ENCODE measurements at regions not wholly inside any gene's neighbourhood (a gene's known extent, or its start where the extent isn't known, plus 50 kb on each side); places are given as distances from the start of the nearest gene placed in this dataset.

- TF ChIP-seq RBBP5 (conservative IDR thresholded peaks at IDR 0.05): no peak
Measured at GRCh38 chr12:105848286-105848685, 290.5 kb downstream of the NUAK1 start (continued).

DNA sequence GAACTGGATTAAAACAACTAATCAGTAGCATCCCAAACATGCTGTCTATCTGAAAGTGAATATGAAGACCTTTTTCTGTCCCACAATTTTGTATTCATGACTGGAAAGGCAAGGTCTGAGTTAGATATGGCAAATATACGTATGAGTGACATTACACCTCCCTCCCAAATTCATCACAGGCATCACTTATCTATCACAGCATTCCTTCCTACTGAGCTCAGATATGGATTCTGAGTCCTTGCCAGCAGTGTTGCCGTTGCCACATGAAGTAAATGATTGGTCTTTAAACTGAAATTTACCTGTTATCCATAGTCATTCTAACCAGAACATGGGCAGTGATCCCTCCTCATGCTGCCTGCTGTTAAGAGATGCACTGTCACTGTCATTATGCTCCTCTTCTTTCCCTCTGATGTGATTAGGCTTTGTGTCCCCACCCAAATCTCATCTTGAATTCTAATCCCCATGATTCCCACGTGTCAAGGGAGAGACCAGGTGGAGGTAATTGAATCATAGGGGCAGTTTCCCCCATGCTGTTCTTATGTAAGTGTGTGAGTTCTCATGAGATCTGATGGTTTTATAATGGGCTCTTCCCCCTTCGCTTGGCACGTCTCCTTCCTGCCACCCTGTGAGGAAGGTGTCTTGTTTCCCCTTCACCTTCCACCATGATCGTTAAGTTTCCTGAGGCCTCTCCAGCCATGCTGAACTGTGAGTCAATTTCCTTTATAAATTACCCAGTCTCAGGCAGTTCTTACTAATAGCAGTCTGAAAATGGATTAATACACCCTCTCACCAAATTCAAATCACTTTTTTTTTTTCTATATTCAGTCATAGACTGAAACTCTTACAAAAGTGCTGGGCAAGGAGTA is 288.4 kb downstream of the NUAK1 start:
- no peak overlapping the region for H3K4me3 ChIP-seq
- H3K9me3 ChIP-seq (replicated peaks; ENCODE audit: control insufficient read depth, insufficient read depth, low read length): no peaks in the 10 kb centered on the region
- SMC1A ChIA-PET (ENCODE audit: uncharacterized antibody, unreplicated experiment): no interaction called here
- POLR2A ChIA-PET: no interaction called here
- no peak overlapping the region for H3K9ac ChIP-seq (ENCODE audit: control insufficient read depth, insufficient read depth, low read length)
- no TSS peak for BruUV-seq (replicated peaks)
- H3K79me2 ChIP-seq (ENCODE audit: control insufficient read depth, insufficient read depth, low read length): no peaks in the 10 kb centered on the region
- H2AFZ ChIP-seq (ENCODE audit: control insufficient read depth, low read depth, low read length): no peak overlapping the region
- FAIRE-seq (no peak), DNase-seq (ENCODE audit: low read depth, low spot score) (no peak), ATAC-seq (no peak)
- H3K27ac ChIP-seq (ENCODE audit: control insufficient read depth, insufficient read depth): no peak overlapping the region
- RAD21 ChIA-PET (ENCODE audit: unreplicated experiment): no interaction called here
- intact Hi-C loops (cut with micrococcal nuclease; ENCODE audit: unreplicated experiment) (no loop called here), in situ Hi-C loops (cut with MboI) (no loop called here)
- CTCF ChIA-PET: no interaction called here
- H3K4me2 ChIP-seq (ENCODE audit: control insufficient read depth, insufficient read depth): no peak overlapping the region
- WGBS (ENCODE audit: insufficient coverage, insufficient replicate concordance, low lambda C conversion rate, missing lambda C conversion rate): 43% methylated on average over 6 of the region's 6 CpGs
- no peaks in the 10 kb centered on the region for H3K4me1 ChIP-seq (ENCODE audit: control insufficient read depth, insufficient read depth, low read length)
- no peaks in the 10 kb centered on the region for H4K20me1 ChIP-seq (ENCODE audit: control insufficient read depth, insufficient read depth)
- H3K27me3 ChIP-seq (replicated peaks in 1 of 2; ENCODE audit: control insufficient read depth in 2 of 2, insufficient read depth in 2 of 2, low read length in 1 of 2): no peaks in the 10 kb centered on the region
- H3K36me3 ChIP-seq (ENCODE audit: control insufficient read depth in 2 of 2, insufficient read depth in 2 of 2, low read length in 1 of 2): no peaks in the 10 kb centered on the region
- no peak for TF ChIP-seq ZNF24 (IDR thresholded peaks at IDR 0.05)
- no peak for TF ChIP-seq BCLAF1 (IDR thresholded peaks at IDR 0.05)
- TF ChIP-seq TARDBP (IDR thresholded peaks at IDR 0.05; ENCODE audit: borderline replicate concordance): no peak
- TF ChIP-seq FOS (IDR thresholded peaks at IDR 0.05; ENCODE audit: borderline replicate concordance, extremely low read depth, insufficient read length): no peak
- no peak for TF ChIP-seq WRNIP1 (IDR thresholded peaks at IDR 0.05; ENCODE audit: borderline replicate concordance, low read depth, low read length)
- TF ChIP-seq, protein P1, sequence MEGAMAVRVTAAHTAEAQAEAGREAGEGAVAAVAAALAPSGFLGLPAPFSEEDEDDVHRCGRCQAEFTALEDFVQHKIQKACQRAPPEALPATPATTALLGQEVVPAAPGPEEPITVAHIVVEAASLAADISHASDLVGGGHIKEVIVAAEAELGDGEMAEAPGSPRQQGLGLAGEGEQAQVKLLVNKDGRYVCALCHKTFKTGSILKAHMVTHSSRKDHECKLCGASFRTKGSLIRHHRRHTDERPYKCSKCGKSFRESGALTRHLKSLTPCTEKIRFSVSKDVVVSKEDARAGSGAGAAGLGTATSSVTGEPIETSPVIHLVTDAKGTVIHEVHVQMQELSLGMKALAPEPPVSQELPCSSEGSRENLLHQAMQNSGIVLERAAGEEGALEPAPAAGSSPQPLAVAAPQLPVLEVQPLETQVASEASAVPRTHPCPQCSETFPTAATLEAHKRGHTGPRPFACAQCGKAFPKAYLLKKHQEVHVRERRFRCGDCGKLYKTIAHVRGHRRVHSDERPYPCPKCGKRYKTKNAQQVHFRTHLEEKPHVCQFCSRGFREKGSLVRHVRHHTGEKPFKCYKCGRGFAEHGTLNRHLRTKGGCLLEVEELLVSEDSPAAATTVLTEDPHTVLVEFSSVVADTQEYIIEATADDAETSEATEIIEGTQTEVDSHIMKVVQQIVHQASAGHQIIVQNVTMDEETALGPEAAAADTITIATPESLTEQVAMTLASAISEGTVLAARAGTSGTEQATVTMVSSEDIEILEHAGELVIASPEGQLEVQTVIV (IDR thresholded peaks at IDR 0.05; ENCODE audit: borderline replicate concordance, partially characterized antibody): no peak
- no peak for TF ChIP-seq MEF2B (IDR thresholded peaks at IDR 0.05; ENCODE audit: partially characterized antibody, poor library complexity, severe bottlenecking)
- TF ChIP-seq, protein P2, sequence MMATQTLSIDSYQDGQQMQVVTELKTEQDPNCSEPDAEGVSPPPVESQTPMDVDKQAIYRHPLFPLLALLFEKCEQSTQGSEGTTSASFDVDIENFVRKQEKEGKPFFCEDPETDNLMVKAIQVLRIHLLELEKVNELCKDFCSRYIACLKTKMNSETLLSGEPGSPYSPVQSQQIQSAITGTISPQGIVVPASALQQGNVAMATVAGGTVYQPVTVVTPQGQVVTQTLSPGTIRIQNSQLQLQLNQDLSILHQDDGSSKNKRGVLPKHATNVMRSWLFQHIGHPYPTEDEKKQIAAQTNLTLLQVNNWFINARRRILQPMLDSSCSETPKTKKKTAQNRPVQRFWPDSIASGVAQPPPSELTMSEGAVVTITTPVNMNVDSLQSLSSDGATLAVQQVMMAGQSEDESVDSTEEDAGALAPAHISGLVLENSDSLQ (IDR thresholded peaks at IDR 0.05): no peak
- TF ChIP-seq, protein P3, sequence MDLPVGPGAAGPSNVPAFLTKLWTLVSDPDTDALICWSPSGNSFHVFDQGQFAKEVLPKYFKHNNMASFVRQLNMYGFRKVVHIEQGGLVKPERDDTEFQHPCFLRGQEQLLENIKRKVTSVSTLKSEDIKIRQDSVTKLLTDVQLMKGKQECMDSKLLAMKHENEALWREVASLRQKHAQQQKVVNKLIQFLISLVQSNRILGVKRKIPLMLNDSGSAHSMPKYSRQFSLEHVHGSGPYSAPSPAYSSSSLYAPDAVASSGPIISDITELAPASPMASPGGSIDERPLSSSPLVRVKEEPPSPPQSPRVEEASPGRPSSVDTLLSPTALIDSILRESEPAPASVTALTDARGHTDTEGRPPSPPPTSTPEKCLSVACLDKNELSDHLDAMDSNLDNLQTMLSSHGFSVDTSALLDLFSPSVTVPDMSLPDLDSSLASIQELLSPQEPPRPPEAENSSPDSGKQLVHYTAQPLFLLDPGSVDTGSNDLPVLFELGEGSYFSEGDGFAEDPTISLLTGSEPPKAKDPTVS (IDR thresholded peaks at IDR 0.05; ENCODE audit: low read depth, low read length): no peak
- TF ChIP-seq, protein P4, sequence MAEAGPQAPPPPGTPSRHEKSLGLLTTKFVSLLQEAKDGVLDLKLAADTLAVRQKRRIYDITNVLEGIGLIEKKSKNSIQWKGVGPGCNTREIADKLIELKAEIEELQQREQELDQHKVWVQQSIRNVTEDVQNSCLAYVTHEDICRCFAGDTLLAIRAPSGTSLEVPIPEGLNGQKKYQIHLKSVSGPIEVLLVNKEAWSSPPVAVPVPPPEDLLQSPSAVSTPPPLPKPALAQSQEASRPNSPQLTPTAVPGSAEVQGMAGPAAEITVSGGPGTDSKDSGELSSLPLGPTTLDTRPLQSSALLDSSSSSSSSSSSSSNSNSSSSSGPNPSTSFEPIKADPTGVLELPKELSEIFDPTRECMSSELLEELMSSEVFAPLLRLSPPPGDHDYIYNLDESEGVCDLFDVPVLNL (IDR thresholded peaks at IDR 0.05; ENCODE audit: low read depth, low read length): no peak
- TF ChIP-seq ZSCAN29 (IDR thresholded peaks at IDR 0.05): no peak
- TF ChIP-seq MEF2A (IDR thresholded peaks at IDR 0.05; ENCODE audit: insufficient read depth, low read depth, low read length): no peak
